Gastrocnemius medialis (tissue), 4 donors: ENCODE measurements at regions not wholly inside any gene's neighbourhood (a gene's known extent, or its start where the extent isn't known, plus 50 kb on each side); places are given as distances from the start of the nearest gene placed in this dataset.

Experiments
- CTCF ChIP-seq, 5 experiments: fragments of 450-650 bp in 3 of 5; fragments of 200-600 bp in 2 of 5; sonication (generic) in 2 of 5; IDR thresholded peaks in 4 of 5; conservative IDR thresholded peaks in 1 of 5; 1 replicate in 4 of 5; 2 replicates in 1 of 5; pipeline ENCODE4 v1.5.1; 2016 to 2019; ENCODE audit warnings: antibody characterized with exemption in 5 of 5, mild to moderate bottlenecking in 3 of 5, moderate library complexity in 3 of 5
- POLR2A ChIP-seq, 2 donors: fragments of 450-650 bp; IDR thresholded peaks; one replicate each; pipeline ENCODE4 v1.6.1; 2017; ENCODE audit warnings: antibody characterized with exemption in 2 of 2, mild to moderate bottlenecking in 2 of 2, moderate library complexity in 2 of 2

- no peak for TF ChIP-seq CTCF (IDR thresholded peaks at IDR 0.05 in 4 of 5, conservative IDR thresholded peaks at IDR 0.05 in 1 of 5)
- no peak for TF ChIP-seq POLR2A (IDR thresholded peaks at IDR 0.05)
Observed at GRCh38 chr12:92363295-92364146, 217.9 kb upstream of the BTG1 start.
